Activated CD8-positive, alpha-beta memory T cell treated with anti-CD3 and anti-CD28 coated beads for 24 hours (primary cell): ENCODE measurements at regions not wholly inside any gene's neighbourhood (a gene's known extent, or its start where the extent isn't known, plus 50 kb on each side); places are given as distances from the start of the nearest gene placed in this dataset.
"Not testable (repeated sequence)": the region's sequence is repeated elsewhere in the genome, so short reads cannot be mapped to it uniquely, and the experiment has no call there.

Experiments
- DNase-seq: peaks from one replicate; pipeline ENCODE4 v3.0.0-alpha.2; 2020

DNA sequence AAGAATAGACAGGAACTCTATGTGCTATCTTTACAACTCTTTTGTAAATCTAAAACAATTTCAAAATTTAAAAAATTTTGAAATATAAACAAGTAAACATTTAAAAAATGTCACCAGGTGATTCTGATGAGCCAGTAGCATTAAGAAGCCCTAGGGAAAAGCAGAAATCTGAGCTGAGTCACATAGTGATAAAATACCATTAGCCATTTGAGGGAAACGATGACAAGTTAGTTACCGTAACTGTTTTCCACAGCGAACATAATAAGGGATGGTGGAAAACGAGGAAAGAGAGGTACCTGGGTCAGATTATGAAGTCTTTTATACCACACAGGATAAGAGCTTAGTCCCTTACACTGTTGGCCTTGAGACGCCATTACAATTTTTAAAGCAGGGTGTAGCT lies 55.5 kb downstream of the PRR15 start:
- no peak for DNase-seq

DNA sequence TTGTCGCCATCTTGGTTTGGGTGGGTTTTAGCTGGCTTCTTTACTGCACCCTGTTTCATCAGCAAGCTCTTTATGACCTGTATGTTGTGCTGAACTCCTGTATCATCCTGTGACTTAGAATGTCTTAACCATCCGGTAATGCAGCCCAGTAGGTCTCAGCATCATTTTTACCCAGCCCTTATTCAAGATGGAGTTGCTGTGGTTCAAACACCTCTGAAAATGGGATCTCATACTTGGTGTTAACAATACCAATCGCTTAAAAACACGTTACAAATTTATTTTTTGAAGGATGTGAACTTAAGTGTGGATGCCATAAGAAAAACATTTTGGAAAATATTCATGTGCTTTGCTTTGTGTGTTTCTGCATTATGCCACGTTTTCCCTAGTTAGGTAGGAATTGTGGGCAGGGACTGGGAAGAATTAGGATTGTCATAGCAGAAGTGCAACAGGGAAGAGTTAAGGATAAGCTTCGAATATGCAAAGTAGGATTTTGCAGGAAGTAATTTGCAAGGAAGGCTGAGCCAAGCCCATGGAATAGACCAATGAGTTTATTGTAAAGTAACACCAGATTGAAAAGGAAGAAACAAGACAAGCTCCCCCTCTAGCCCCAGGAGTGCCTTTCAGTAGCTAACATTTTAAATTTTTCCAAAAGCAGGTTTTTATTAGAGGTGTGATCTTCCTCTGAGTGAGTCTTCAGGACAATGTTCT lies 56.4 kb downstream of the PRR15 start:
- no peak for DNase-seq

DNA sequence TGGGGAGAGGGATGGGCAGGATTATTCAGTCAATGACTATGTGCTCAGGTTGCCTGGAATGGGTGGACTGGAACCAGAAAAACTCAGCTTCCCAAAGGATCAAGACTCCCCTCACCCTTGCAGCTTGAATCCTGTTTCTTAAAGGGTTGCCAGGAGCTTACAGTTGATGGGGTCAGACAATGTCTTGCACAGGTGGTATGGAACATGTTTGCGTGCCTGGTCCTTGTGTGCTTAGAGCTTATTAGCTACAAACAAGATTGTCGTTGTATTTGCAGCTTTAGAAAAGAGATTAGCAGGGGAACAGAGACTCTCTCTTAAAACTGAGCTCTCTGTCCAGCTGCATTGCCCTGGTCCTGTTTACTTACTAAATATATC lies 56.9 kb downstream of the PRR15 start:
- no peak for DNase-seq

DNA sequence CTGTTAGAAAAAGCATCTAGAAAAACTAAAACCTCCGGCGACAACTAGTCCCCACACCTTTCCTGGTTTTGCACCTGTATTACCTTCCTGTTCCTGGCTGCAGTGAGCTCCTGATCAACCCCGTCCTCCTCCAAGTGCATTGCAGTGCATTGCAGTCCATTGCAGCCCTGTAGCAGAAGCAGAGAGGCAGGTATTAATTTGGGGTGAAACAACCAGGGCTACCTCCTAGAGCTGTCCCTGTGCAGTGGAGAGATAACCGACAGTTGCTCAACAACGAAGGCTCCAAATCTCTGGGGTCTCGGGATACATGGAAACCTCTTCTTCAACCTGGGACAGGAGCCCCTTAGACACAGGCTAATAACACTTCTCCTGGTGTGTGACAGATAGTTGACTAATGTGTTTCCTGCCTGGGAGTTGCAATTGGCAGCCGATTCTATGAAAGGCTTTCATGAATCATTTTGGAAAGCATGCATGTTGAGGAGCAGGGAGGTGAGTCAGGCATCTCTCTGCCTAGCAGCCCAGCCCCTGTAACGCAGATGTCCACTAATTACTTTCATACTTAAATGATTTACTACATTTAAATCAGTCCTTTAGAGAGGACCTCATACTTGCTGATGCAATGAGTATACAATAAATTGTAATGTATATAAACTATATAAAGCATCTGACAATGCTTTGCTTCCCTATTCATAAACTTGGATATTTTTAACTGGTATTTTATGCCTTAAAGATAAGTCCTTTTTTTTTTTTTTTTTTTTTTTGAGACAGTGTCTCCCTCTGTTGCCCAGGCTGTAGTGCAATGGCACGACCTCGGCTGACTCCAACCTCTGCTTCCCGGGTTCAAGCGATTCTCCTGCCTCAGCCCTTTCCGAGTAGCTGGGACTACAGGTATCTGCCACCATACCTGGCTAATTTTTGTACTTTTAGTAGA lies 59.0 kb downstream of the PRR15 start:
- DNase-seq, result no peak

DNA sequence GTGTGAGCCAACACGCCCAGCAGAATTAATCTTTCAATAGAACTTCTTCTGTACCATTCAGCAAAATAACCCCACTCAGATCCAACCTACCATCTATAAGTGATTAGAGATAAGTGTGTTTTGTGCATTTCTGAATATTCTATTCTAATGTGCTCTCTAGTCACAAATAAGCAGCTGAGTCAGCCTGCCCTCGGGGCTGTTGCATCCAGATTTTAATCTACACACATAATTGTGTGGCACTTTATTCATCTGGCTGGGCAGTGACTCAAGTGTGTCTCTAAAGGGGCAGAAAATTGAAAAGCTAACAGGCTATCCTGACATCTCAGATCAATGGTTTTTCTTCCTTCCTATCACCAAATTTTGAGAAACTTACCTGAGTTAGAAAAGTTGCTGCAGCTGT lies 60.3 kb downstream of the PRR15 start:
- DNase-seq, result no peak

GRCh38 chr7:29626730-29627129 lies 63.1 kb downstream of the PRR15 start:
- DNase-seq, result no peak

DNA sequence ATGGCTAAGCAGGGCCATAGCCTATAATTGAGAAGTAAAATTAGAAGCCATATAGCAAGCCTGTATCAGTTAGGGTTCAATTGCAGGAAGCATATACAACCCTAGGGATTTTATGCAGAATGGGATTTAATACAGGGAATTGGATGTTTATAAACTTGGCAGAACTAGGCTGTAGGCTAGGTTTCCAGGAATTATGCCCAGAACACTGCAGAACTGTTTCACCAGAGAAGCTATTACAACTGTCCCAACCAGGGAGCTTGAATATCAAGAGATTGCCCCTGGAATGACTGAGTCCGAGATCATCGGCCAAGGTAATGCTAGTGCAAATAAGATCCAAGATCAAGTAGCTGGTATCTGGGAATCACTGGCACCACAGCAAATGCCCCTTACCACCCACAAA lies 64.0 kb downstream of the PRR15 start:
- no peak for DNase-seq

DNA sequence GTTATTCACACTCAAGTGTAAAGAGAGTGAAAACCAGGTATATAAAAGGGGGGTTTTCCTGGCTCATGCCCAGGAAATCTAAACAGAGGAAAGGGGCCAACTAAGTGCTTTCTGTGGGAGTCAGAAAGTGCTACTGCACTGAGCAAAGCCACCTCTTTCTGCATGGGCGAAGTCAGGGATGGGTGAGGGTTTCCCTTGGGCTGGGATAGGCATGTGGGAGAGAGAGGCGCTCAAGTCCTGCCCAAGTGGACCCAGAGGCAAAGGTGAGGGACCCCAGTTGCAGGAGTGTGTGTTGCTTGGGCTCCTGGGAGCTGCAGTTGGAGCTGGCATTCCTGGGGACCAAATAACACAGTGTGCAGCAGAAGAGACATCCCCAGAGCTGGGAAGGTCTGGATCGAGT lies 65.9 kb downstream of the PRR15 start:
- DNase-seq, result no peak

GRCh38 chr7:29635067-29636008 lies 71.7 kb downstream of the PRR15 start:
- not testable (repeated sequence) for DNase-seq

DNA sequence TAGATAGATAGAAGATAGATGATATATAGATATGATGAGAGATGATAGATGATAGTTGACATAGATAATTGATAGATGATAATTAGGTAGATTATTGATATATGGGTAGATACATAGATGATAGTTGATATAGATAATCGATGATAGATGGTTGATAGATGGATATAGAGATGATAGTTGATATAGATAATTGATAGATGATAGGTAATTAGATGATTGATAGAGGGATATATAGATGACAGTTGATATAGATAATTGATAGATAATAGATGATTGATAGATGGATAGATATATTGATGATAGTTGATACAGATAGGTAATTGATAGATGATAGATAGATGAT lies 72.3 kb downstream of the PRR15 start:
- DNase-seq, result no peak

DNA sequence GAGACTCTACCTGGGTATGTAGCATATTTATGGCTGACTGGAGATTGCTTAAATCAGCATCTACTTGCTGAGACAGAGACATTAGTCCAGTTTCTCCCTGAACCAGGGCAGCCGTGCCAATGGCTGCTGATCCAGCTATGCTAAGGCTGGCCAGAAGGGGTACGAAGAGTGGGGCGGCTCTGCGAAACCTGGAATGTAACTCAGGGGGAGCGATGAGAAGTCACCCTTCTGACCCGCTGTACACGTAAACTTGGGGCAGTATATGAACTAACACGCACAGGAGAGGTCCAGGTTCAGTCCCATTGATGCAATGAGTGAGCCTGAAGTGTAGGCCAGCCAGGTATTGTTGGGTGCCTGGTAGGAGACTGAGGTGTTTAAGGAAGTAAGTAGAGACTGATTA lies 73.7 kb downstream of the PRR15 start:
- DNase-seq, result no peak

DNA sequence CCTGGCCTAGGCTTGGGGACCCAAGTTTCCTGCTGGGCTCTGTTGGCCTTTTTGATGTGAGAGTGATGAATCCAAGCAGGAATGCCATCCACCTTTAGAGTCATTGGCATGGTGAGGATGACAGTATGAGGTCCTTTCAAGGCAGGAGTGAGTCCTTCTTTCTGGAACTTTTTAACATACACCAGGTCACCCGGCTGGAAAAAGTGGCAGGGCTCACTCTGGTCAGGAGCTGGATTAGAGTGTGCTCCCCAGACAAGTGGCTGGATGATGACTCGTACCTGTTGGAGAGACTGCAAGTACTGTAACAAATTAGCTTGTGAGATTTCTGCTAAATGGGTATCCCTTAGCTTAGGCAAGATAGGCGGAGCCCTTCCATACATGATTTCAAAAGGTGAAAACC lies 75.2 kb downstream of the PRR15 start:
- not testable (repeated sequence) for DNase-seq

- no peak for DNase-seq
These were observed 75.8 kb downstream of the PRR15 start for GRCh38 chr7:29639386-29639785.

DNA sequence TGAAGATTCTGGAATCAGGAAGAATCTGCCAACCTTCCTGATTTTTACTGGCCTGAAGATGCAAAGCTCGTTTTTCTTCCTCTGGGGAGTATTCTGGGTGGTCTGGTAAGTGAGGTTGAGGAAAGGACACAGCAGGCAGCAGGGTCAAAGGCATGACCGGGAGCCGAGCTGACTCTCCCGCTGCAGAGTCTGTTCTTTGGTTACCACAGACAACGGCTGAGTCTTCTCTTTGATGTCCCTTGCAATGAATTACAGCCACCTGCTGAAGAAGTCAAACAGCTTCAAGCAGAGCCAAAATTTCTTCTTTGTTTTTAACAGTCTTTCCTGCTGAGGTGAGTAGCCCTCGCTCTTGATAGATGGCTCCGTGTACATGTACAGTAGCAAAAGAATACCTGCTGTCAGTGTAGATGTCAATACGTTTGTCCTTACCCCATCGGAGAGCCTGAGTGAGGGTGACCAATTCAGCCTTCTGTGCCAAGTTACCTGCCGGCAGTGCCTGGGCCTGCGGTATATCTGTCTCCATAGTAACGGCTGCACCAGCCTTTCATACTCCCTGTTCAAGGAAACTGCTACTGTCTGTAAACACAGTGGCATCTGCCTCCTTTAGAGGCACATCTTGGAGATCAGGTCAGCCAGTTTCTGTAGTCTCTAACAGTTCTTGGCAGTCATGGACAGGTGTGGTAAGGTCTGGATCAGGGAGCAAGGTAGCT lies 76.4 kb downstream of the PRR15 start:
- DNase-seq, result no peak

- no peak for DNase-seq
These were observed 78.0 kb downstream of the PRR15 start for GRCh38 chr7:29641651-29642050.

GRCh38 chr7:29642494-29643155 lies 79.0 kb downstream of the PRR15 start:
- DNase-seq, result no peak

GRCh38 chr7:29646116-29646515 lies 82.5 kb downstream of the PRR15 start:
- DNase-seq, result not testable (repeated sequence)

DNA sequence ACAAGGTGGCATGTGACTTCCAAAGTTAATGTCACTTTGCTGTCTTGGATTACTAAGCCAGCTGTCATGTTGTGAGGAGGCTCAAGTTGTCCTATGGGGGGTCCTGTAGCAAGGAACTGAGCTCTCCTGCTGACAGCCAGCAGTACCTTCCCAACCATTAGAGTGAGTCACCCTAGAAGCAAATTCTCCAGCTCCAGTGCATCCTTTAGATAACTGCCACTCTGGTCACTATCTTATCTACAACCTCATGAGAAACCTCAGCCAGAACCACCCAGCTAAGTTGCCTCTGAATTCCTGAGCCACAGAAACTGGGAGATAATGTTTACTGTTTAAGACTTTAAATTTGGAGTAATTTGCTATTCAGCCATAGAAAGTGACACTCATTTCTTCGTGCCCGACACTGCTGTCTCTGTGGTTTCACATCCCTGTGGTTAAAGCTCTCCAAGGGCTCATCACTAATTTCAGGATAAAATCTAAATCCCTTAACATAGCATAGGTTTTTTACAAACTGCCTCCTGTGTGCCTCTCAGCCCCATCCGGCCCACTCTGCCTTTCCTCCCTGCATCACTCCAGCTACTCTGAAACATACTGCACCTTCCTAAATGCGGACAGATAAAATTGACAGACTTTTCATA lies 83.5 kb downstream of the PRR15 start:
- no peak for DNase-seq

DNA sequence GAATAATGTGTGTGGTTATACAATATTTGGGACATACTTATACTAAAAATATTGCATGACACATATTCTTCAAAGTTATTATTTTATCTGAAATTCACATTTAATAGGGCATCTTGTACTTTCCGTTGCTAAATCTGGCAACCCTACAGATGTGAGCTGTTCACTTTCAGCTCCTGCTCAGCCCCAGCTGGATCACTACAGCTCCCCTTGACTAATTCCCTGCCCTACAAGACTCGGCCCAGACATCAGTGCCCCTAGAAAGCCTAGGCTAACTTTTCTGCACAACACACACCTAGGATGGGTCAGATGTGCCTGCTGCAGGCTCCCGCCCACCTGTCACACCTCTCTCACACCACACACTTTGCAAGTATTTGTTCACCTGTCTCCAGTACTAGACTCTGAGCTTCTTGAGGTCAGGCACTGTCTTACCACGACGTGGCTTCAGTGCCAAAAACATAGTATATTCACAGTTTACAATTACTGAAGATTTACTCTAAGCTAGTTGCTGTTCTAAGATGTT lies 84.1 kb downstream of the PRR15 start:
- not testable (repeated sequence) for DNase-seq

- DNase-seq, result no peak
These were observed 85.5 kb downstream of the PRR15 start for GRCh38 chr7:29649028-29649716.

GRCh38 chr7:29649876-29650275 lies 86.2 kb downstream of the PRR15 start:
- DNase-seq, result no peak
